Breast epithelium (tissue), 4 donors: ENCODE measurements at regions not wholly inside any gene's neighbourhood (a gene's known extent, or its start where the extent isn't known, plus 50 kb on each side); places are given as distances from the start of the nearest gene placed in this dataset.
A peak's percentile ranks its signal among the peaks of the same experiment; 100 is the strongest.

Source experiments
- DNase-seq, 2 donors: peaks; one replicate each; pipeline ENCODE4 v3.0.0-alpha.2; 2019; ENCODE audit warnings: low spot score in 2 of 2
- H3K27ac ChIP-seq, 2 donors: fragments of 200-600 bp; sonication (generic) in 1 of 2; one replicate each; pipeline ENCODE4 v1.5.1; 2016 to 2019; ENCODE audit warnings: mild to moderate bottlenecking in 1 of 2
- H3K27me3 ChIP-seq, 2 donors: fragments of 200-600 bp; sonication (generic) in 1 of 2; one replicate each; pipeline versions ENCODE4 v1.5.1 to v1.6.0; 2017 to 2019; ENCODE audit warnings: control low read depth in 1 of 2, mild to moderate bottlenecking in 1 of 2
- H3K36me3 ChIP-seq: fragments of 200-600 bp; one replicate; pipeline ENCODE4 v1.5.1; 2019
- H3K4me1 ChIP-seq, 2 donors: fragments of 200-600 bp; sonication (generic); one replicate each; pipeline ENCODE4 v1.5.1; 2016 to 2019; ENCODE audit warnings: control low read depth in 1 of 2
- H3K4me3 ChIP-seq, 3 donors: fragments of 200-600 bp; sonication (generic); 1 replicate in 2 of 3; 2 replicates in 1 of 3; pipeline ENCODE4 v1.5.1; 2016 to 2019; ENCODE audit warnings: mild to moderate bottlenecking in 3 of 3, moderate library complexity in 2 of 3
- H3K9me3 ChIP-seq, 2 donors: fragments of 200-600 bp; sonication (generic) in 1 of 2; one replicate each; pipeline ENCODE4 v1.5.1; 2016 to 2019; ENCODE audit warnings: control low read depth in 1 of 2
- POLR2A ChIP-seq: fragments of 450-650 bp; IDR thresholded peaks from one replicate; pipeline ENCODE4 v1.6.1; 2016; ENCODE audit warnings: antibody characterized with exemption, mild to moderate bottlenecking, moderate library complexity
- POLR2AphosphoS5 ChIP-seq, 3 donors: sonication (generic); formaldehyde crosslinking; IDR thresholded peaks; one replicate each; pipeline ENCODE4 v1.6.1; 2017; ENCODE audit warnings: antibody characterized with exemption in 3 of 3
- intact Hi-C: fragments of 100-400 bp; cut with DNase I; formaldehyde crosslinking; loops from one replicate; pipeline ENCODE4 v1.15.1; 2023; ENCODE audit warnings: low total_unique reads
- TF ChIP-seq, protein P1 (sequence below), 3 donors: fragments of 450-650 bp; IDR thresholded peaks; one replicate each; pipeline ENCODE4 v1.5.1; 2016 to 2017; ENCODE audit warnings: antibody characterized with exemption in 3 of 3, mild to moderate bottlenecking in 3 of 3, moderate library complexity in 3 of 3

DNA sequence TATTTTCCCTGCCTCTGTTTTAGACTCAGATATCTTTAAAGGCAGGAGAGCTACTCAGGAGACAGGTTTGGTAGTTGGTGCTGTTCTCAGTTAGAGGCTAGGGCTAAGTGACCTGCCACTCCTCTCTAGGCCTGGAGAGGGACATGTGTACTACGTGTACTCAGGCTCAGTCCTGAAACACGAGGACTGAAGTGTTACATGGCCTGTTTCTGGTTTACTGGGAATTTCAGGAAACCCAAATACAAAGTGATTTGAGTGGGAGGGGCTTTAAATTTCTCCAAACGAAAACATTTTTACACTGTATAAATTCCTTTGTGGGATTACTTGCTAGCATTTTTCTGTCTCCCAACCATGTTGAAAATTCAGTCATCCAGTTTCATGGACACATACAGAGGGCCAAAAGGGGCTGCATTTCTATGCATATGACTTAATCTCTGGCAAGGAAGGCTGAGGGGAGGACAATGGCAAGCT lies 343.3 kb downstream of the CYP26B1 start:
- Histone ChIP-seq H3K4me3 (no peak overlapping the region), H3K27me3 (no peaks in the 10 kb centered on the region), H3K36me3 (no peaks in the 10 kb centered on the region), H3K4me1 (no peaks in the 10 kb centered on the region), H3K9me3 (no peaks in the 10 kb centered on the region), H3K27ac (no peak overlapping the region)
- TF ChIP-seq POLR2A: no peak
- intact Hi-C loops: no loop called here
- no peak for DNase-seq

DNA sequence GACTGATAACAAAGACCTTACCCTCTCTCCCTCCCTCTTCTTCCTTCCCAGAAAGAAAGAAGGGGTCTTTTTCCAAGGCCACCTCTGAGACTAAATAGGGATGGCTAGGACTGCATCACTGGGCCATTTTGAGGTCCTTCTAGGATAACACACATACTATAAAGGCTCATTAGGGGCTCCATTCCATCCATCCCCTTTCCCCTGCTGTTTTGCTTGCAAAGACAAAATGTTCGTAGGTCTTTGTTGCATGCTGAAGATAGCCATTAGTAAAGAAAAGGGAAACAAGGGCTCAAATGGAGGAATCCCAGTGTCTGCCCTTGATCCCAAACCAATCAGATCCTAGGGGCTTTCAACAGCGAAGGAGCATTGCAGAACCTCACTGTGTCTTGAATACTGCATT lies 344.3 kb downstream of the CYP26B1 start:
- no peak overlapping the region for H3K27ac ChIP-seq
- H3K4me3 ChIP-seq: no peak overlapping the region
- H3K4me1 ChIP-seq: no peaks in the 10 kb centered on the region
- DNase-seq: no peak
- no peaks in the 10 kb centered on the region for H3K27me3 ChIP-seq
- H3K9me3 ChIP-seq: no peaks in the 10 kb centered on the region
- TF ChIP-seq, protein P1, sequence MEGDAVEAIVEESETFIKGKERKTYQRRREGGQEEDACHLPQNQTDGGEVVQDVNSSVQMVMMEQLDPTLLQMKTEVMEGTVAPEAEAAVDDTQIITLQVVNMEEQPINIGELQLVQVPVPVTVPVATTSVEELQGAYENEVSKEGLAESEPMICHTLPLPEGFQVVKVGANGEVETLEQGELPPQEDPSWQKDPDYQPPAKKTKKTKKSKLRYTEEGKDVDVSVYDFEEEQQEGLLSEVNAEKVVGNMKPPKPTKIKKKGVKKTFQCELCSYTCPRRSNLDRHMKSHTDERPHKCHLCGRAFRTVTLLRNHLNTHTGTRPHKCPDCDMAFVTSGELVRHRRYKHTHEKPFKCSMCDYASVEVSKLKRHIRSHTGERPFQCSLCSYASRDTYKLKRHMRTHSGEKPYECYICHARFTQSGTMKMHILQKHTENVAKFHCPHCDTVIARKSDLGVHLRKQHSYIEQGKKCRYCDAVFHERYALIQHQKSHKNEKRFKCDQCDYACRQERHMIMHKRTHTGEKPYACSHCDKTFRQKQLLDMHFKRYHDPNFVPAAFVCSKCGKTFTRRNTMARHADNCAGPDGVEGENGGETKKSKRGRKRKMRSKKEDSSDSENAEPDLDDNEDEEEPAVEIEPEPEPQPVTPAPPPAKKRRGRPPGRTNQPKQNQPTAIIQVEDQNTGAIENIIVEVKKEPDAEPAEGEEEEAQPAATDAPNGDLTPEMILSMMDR (IDR thresholded peaks at IDR 0.05): no peak
- TF ChIP-seq POLR2A (no peak), POLR2AphosphoS5 (IDR thresholded peaks at IDR 0.05) (no peak)
- intact Hi-C loops: no loop called here
- H3K36me3 ChIP-seq: no peaks in the 10 kb centered on the region

DNA sequence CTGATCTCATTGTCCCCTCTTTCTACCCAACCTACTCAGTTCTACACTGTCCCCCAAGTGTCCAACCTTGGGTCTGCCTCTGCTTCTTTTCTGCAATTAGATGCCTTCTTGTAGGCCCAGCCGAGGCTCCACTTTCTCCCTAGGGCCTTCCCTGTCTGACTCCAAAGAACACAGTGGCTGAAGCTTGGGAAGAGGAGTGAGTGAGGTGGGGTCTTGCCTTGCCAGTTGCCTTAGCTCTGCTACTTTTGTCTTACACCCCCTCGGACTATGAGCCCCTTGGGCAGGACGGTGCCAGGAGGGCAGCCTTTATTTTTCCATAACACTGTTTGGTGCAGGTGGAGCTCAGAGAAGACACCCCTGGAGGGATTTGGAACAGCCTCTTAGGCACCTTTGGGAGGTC lies 345.1 kb downstream of the CYP26B1 start:
- intact Hi-C loops: no loop called here
- Histone ChIP-seq H3K36me3 (no peaks in the 10 kb centered on the region), H3K4me3 (no peak overlapping the region), H3K4me1 (no peaks in the 10 kb centered on the region), H3K27ac (no peak overlapping the region), H3K27me3 (no peaks in the 10 kb centered on the region), H3K9me3 (no peaks in the 10 kb centered on the region)
- TF ChIP-seq, protein P1 (IDR thresholded peaks at IDR 0.05): no peak
- TF ChIP-seq POLR2A: no peak
- no peak for TF ChIP-seq POLR2AphosphoS5 (IDR thresholded peaks at IDR 0.05)
- no peak for DNase-seq

DNA sequence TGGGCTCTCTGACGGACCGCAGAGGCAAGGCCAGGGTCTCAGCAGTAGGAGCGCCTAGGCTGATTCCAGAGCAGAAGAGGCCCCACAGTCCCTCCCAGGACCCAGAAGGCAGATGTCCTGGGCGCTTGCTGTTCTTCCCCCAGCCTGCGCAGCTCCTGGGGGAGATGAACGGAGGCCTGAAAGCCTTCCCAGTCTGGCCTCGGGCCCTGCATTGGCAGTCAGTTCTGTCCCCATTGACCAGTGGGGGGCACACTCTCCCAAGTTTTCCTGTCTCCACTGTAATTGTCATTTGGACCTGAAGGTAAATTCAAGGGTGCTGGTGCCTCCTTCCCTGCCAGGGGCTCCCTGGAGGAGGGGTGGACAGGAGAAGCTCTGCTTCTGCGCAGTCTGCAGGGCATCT lies 345.7 kb downstream of the CYP26B1 start:
- DNase-seq: no peak
- intact Hi-C loops: no loop called here
- TF ChIP-seq, protein P1 (IDR thresholded peaks at IDR 0.05): peak in 1 of 3 donors; percentile 9
- no peak for TF ChIP-seq POLR2AphosphoS5 (IDR thresholded peaks at IDR 0.05)
- no peak for TF ChIP-seq POLR2A
- Histone ChIP-seq H3K27me3 (no peaks in the 10 kb centered on the region), H3K9me3 (no peaks in the 10 kb centered on the region), H3K27ac (no peak overlapping the region), H3K36me3 (no peaks in the 10 kb centered on the region), H3K4me3 (no peak overlapping the region), H3K4me1 (no peaks in the 10 kb centered on the region)

DNA sequence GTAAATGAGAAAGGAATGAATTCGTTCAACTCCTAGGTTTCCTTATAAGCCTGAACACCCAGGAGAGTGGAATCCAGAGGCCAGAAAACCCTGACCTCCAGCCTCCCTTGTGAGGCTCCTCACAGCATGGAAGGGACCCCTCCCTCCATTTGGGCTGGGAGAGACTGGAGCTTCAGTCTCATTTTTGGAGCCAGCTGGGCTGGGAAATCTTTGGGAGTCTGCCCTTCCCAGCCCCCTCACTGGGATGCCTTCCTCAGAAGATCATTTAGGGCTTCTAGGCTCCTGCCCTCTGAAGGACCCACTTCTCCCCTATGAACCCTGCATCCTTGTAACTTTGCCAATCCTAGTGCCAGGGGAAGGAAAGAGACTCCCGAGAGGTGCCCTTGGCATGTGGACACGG lies 346.1 kb downstream of the CYP26B1 start:
- no peak overlapping the region for H3K27ac ChIP-seq
- intact Hi-C loops: no loop called here
- no peak for DNase-seq
- TF ChIP-seq POLR2AphosphoS5 (IDR thresholded peaks at IDR 0.05) (no peak), POLR2A (no peak)
- TF ChIP-seq, protein P1 (IDR thresholded peaks at IDR 0.05): no peak
- no peaks in the 10 kb centered on the region for H3K36me3 ChIP-seq
- H3K4me1 ChIP-seq: no peaks in the 10 kb centered on the region
- no peaks in the 10 kb centered on the region for H3K9me3 ChIP-seq
- H3K27me3 ChIP-seq: no peaks in the 10 kb centered on the region
- H3K4me3 ChIP-seq: no peak overlapping the region

DNA sequence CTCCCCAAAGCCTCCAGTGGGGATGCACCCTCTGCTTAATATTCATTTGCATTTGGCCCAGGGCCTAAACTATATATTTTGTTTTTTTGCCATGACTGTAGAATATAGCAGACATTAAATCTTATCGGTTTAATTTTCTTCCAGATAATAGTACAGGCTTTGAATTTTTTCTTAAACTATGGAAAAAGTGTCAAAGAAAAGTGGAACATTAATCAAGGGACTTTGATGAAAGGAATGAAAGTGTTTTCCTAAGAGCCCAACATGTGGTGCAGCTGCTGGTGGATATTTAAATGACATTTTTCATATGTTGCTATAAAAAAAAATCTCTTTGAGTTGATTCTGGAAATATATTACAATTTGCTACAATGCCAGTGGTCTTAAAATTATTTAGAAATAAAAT lies 346.8 kb downstream of the CYP26B1 start:
- Histone ChIP-seq H3K4me1 (no peaks in the 10 kb centered on the region), H3K27ac (no peak overlapping the region), H3K27me3 (no peaks in the 10 kb centered on the region), H3K36me3 (no peaks in the 10 kb centered on the region), H3K9me3 (no peaks in the 10 kb centered on the region), H3K4me3 (no peak overlapping the region)
- intact Hi-C loops: no loop called here
- no peak for DNase-seq
- TF ChIP-seq, protein P1 (IDR thresholded peaks at IDR 0.05): no peak
- TF ChIP-seq POLR2AphosphoS5 (IDR thresholded peaks at IDR 0.05) (no peak), POLR2A (no peak)
